Fibroblast of mammary gland (primary cell): ENCODE measurements at regions not wholly inside any gene's neighbourhood (a gene's known extent, or its start where the extent isn't known, plus 50 kb on each side); places are given as distances from the start of the nearest gene placed in this dataset.
A peak's percentile ranks its signal among the peaks of the same experiment; 100 is the strongest.

Source experiments
- DNase-seq: peaks from one replicate; pipeline ENCODE4 v3.0.0-alpha.2; 2010; ENCODE audit warnings: low read depth
- H3K4me3 ChIP-seq: 2 replicates; pipeline ENCODE4 v1.5.1; 2011; ENCODE audit warnings: low read depth, mild to moderate bottlenecking, low read length, moderate library complexity; ENCODE audit not compliant: control insufficient read depth
- TF ChIP-seq, protein P1 (sequence below): conservative IDR thresholded peaks from 2 replicates; pipeline ENCODE4 v1.5.1; 2011; ENCODE audit warnings: low read depth, low read length, inconsistent platforms; ENCODE audit not compliant: control insufficient read depth, insufficient read depth

DNA sequence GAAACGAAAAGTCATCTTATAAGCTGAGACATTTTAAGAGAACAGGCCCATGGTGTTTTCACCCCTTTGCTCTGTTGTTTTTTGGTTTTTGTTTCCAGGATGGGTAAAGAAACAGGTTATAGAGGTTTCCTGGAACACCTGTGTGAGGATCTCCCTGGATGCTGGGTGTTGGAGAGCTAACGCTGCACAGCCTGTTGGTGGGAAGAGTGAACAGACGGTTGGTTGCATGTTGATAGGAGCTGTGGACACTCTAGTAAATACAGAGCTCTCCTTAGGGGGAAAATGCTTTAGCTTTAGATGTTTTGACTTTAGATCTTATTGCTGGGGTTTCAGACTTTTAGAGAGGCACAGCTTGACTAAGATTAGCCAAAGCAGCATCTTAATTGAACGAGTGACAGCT lies 235.2 kb downstream of the SOX4 start:
- TF ChIP-seq, protein P1, sequence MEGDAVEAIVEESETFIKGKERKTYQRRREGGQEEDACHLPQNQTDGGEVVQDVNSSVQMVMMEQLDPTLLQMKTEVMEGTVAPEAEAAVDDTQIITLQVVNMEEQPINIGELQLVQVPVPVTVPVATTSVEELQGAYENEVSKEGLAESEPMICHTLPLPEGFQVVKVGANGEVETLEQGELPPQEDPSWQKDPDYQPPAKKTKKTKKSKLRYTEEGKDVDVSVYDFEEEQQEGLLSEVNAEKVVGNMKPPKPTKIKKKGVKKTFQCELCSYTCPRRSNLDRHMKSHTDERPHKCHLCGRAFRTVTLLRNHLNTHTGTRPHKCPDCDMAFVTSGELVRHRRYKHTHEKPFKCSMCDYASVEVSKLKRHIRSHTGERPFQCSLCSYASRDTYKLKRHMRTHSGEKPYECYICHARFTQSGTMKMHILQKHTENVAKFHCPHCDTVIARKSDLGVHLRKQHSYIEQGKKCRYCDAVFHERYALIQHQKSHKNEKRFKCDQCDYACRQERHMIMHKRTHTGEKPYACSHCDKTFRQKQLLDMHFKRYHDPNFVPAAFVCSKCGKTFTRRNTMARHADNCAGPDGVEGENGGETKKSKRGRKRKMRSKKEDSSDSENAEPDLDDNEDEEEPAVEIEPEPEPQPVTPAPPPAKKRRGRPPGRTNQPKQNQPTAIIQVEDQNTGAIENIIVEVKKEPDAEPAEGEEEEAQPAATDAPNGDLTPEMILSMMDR: no peak
- no peak for DNase-seq
- no peak overlapping the region for H3K4me3 ChIP-seq

DNA sequence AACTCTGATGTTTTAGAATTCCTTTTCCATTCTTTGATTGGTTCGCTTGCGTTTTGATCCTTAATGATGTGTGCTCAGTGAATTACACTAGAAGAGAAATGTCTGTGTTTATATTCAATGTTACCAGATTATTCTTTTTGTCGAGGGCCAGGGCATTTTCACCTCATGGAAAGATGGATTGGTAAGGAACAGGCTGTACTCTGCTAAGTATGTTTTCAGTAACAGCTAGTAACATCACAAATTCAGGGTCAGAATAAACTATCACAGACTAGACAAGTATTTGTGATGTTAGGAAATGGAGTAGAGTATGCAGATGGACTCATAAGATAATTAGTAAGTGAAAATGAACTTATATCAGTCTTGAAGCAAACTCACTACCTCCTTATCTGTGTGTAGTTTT lies 235.6 kb downstream of the SOX4 start:
- H3K4me3 ChIP-seq: no peak overlapping the region
- no peak for DNase-seq
- TF ChIP-seq, protein P1: no peak

DNA sequence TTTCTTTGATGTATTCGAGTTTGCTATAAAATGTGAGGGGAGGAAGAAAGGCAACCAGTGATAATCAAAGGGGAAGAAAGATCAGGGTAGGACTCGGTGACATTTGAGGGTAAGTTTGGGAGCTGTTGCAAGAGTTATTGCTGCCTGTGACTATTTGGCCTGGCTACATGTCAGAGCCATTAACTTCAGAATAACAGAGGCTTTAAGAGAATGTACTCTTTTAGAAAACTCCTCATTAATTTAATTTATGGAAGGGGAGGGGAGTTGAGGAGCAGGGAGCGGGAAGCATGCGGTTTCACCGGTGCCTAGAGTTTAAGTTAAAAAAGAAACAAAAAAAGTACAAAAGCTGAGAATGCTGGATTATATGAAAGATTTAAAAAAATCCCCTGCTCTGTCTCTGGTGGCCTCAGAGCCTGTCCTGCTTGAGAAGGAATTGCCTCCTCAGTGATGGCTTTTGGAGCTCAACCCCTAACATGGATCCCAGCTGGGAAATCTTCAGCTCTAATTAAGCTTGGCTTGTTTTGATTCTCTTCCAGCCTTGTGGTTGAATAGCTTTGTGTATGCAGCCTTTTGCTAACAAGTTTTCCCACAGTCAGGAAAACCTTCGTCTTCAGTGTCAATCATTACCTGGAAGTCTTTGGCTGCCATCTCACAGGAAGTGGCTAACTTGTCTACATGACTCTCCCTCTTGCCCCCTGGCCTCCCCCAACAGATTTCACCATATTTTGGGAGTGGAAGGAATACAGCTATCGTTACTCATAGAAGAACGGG lies 238.2 kb downstream of the SOX4 start:
- TF ChIP-seq, protein P1: no peak
- peak; percentile 48 for DNase-seq
- H3K4me3 ChIP-seq: no peak overlapping the region

DNA sequence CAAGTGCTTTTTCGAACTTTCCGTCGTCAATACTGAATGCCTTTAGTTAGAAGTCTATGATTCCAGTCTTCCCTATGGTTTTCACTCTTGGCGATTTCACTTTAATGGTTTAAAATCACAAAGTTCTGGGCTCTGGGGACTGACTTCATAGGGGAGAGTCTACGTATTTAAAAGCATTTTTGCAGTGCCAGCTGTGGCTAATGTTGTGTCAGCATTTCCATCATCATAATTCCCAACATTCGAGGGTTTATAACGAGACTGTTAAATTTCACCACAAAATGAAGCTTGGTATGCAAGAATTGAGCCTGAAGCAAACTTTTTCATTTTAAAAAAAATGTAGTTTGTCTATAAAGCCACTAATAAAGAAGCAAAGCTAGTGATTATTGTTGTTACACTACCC lies 242.7 kb downstream of the SOX4 start:
- TF ChIP-seq, protein P1: no peak
- H3K4me3 ChIP-seq: no peak overlapping the region
- DNase-seq: no peak

DNA sequence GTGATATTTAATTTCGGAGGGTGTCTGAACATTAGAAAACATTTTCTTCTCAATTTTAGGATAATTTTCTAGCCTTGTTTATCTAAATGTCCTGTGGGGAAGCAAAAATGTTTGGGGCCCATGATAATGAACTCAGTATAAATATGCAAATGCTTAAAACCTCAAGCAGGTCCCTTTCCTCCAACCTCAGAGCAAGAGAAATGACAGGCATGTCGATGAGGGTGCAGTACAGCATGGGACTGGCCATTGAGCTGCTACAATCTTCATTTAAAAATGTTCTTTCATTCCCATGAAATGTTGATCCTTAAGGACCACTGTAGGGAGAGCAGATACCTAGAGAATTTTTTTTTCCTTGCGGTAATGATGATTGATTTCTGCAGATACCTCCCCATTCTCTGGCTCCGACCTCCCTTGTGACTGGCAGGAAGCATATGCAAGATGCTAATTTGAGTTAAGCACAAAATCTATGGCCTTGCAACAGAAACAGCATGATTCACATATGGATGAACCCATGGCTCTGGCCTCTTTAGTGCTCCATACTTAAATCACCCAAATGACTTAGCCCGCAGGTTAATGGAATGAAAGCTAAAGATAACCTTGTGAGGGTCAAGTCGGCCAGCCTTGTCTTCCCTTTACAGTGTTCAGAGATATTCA lies 243.3 kb downstream of the SOX4 start:
- no peak overlapping the region for H3K4me3 ChIP-seq
- DNase-seq: no peak
- TF ChIP-seq, protein P1: no peak

DNA sequence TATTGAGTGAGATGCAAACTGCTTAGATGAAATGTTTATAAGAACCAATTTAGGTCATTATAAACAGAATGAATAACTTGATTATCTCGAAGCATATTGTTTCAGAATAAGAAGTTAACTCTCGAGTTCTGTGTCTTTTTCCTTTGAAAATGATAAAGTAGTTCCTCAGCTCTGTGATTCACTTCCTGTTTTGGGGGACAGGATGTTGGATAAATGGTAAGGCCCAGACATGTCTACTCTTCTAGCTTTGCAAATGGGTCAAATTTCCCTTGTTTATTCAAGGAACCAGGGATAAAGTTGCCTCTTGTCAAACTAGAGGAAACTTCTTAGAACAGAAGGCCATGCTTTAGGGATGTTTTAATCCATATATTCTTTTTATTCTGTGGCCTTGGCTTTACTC lies 246.9 kb downstream of the SOX4 start:
- TF ChIP-seq, protein P1: no peak
- peak; percentile 19 for DNase-seq
- H3K4me3 ChIP-seq: no peak overlapping the region
